ENCODE measurements at regions not wholly inside any gene's neighbourhood (a gene's known extent, or its start where the extent isn't known, plus 50 kb on each side); places are given as distances from the start of the nearest gene placed in this dataset.

DNA sequence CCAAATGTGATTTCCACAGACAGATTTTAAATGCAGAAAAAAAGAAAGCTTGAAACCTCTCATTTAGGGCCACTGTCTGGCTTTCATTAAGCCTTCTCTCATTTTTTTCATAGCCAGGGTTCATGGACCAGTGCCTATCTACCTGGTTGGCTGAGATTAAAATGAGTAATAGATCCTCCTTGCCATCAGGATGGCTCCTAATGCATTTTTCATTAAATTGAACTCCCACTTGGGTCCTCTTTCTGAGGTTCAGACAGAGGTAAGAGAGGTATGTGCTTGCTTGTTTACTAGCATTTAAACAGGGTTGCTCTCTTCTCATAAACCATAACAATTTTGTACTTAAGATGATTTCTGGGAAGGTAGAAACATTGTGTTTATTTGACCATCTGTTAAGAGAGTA lies 473.0 kb downstream of the TBC1D4 start:
- no peak overlapping the region for H3K4me3 ChIP-seq (ENCODE audit: low read depth in 1 of 2, low read length in 1 of 2)

DNA sequence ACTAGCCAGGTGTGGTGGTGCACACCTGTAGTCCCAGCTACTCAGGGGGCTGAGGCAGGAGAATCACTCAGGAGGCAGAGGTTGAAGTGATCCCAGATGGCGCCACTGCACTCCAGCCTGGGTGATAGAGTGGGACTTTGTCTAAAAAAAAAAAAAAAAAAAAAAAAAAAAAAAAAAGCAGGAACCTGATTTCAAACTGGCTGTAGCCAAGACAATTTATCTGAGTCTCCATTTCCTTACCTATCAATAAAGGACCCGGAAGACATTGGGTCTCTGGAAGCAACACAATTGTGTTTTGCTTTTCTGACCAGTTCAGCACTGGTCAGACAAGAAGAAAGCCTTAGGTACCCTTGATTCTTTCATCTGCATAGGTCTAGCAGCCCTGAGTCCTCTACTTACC lies 491.0 kb downstream of the TBC1D4 start:
- Histone ChIP-seq H3K27ac (no peak overlapping the region), H3K4me1 (ENCODE audit: control insufficient read depth in 1 of 2, insufficient read depth in 1 of 2, low read depth in 1 of 2, low read length in 1 of 2) (no peaks in the 10 kb centered on the region), H3K4me3 (ENCODE audit: low read depth in 1 of 2, low read length in 1 of 2) (no peak overlapping the region), H3K9me3 (no peaks in the 10 kb centered on the region), H3K36me3 (no peaks in the 10 kb centered on the region), H3K27me3 (no peaks in the 10 kb centered on the region)
- TF ChIP-seq, protein P1, sequence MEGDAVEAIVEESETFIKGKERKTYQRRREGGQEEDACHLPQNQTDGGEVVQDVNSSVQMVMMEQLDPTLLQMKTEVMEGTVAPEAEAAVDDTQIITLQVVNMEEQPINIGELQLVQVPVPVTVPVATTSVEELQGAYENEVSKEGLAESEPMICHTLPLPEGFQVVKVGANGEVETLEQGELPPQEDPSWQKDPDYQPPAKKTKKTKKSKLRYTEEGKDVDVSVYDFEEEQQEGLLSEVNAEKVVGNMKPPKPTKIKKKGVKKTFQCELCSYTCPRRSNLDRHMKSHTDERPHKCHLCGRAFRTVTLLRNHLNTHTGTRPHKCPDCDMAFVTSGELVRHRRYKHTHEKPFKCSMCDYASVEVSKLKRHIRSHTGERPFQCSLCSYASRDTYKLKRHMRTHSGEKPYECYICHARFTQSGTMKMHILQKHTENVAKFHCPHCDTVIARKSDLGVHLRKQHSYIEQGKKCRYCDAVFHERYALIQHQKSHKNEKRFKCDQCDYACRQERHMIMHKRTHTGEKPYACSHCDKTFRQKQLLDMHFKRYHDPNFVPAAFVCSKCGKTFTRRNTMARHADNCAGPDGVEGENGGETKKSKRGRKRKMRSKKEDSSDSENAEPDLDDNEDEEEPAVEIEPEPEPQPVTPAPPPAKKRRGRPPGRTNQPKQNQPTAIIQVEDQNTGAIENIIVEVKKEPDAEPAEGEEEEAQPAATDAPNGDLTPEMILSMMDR (IDR thresholded peaks at IDR 0.05), result no peak

More for the DNA sequence above, 473.0 kb downstream of the TBC1D4 start:
- TF ChIP-seq, protein P1 (IDR thresholded peaks at IDR 0.05), result no peak
- Histone ChIP-seq H3K9me3 (peaks cover 4% of the 10 kb centered on the region), H3K4me1 (ENCODE audit: control insufficient read depth in 1 of 2, insufficient read depth in 1 of 2, low read depth in 1 of 2, low read length in 1 of 2) (no peaks in the 10 kb centered on the region), H3K36me3 (no peaks in the 10 kb centered on the region), H3K27ac (no peak overlapping the region), H3K27me3 (no peaks in the 10 kb centered on the region)

- Histone ChIP-seq H3K9me3 (no peaks in the 10 kb centered on the region), H3K27ac (no peak overlapping the region), H3K27me3 (no peaks in the 10 kb centered on the region), H3K4me3 (ENCODE audit: low read depth in 1 of 2, low read length in 1 of 2) (no peak overlapping the region), H3K4me1 (ENCODE audit: control insufficient read depth in 1 of 2, insufficient read depth in 1 of 2, low read depth in 1 of 2, low read length in 1 of 2) (no peaks in the 10 kb centered on the region), H3K36me3 (no peaks in the 10 kb centered on the region)
- TF ChIP-seq, protein P1 (IDR thresholded peaks at IDR 0.05), result no peak
Observed at GRCh38 chr13:74987124-74987690, 494.8 kb downstream of the TBC1D4 start.

DNA sequence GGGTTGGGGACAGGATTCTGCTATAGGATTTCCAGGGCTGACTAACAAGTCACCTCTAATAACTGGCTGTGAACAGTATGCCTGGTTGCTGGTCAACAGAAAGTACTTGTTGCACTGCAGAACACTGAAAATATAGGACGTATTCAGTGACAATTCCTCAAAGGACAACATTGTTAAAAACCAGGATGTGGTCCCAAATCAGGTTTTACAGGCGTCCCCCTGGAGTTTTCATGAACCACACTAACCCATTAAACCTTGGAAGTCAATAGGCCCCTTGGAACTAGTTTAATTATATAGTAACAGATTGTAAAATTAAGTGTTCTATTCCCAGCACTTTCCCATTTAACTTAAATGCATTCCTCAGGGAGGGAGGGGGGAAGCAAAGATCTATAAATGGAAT lies 495.4 kb downstream of the TBC1D4 start:
- Histone ChIP-seq H3K4me1 (ENCODE audit: control insufficient read depth in 1 of 2, insufficient read depth in 1 of 2, low read depth in 1 of 2, low read length in 1 of 2) (no peaks in the 10 kb centered on the region), H3K27ac (no peak overlapping the region), H3K27me3 (no peaks in the 10 kb centered on the region), H3K4me3 (ENCODE audit: low read depth in 1 of 2, low read length in 1 of 2) (no peak overlapping the region), H3K36me3 (no peaks in the 10 kb centered on the region), H3K9me3 (no peaks in the 10 kb centered on the region)
- TF ChIP-seq, protein P1 (IDR thresholded peaks at IDR 0.05), result no peak

GRCh38 chr13:74979703-74980102 lies 502.3 kb downstream of the TBC1D4 start:
- Histone ChIP-seq H3K36me3 (no peaks in the 10 kb centered on the region), H3K9me3 (no peaks in the 10 kb centered on the region), H3K4me3 (ENCODE audit: low read depth in 1 of 2, low read length in 1 of 2) (no peak overlapping the region), H3K27me3 (no peaks in the 10 kb centered on the region), H3K27ac (no peak overlapping the region), H3K4me1 (ENCODE audit: control insufficient read depth in 1 of 2, insufficient read depth in 1 of 2, low read depth in 1 of 2, low read length in 1 of 2) (no peaks in the 10 kb centered on the region)
- TF ChIP-seq, protein P1 (IDR thresholded peaks at IDR 0.05), result no peak

DNA sequence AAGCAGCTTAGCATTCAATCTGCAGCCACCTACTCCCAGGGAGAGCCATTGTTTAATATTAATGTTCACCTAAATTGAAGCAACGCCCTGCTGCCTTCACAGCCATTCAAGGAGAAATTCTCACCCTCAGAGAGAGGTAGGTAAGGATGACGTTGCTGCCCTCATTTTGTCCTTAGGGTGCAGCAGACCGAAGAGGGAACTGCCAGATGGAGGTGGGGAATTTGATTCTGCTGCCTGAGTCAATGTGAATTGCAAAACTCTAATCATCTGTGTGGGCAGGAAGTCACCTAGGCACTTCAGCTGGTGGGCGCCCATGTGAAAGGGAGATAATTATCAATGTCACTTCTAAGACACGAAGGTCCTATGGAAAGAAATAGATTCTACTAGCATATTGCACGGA lies 503.4 kb downstream of the TBC1D4 start:
- no peak overlapping the region for H3K4me3 ChIP-seq (ENCODE audit: low read depth in 1 of 2, low read length in 1 of 2)
- no peaks in the 10 kb centered on the region for H3K27me3 ChIP-seq
- H3K27ac ChIP-seq, result no peak overlapping the region
- H3K4me1 ChIP-seq (ENCODE audit: control insufficient read depth in 1 of 2, insufficient read depth in 1 of 2, low read depth in 1 of 2, low read length in 1 of 2), result no peaks in the 10 kb centered on the region
- no peaks in the 10 kb centered on the region for H3K36me3 ChIP-seq
- no peaks in the 10 kb centered on the region for H3K9me3 ChIP-seq
- TF ChIP-seq, protein P1 (IDR thresholded peaks at IDR 0.05), result no peak
